Astrocyte (in vitro differentiated cells and primary cell): ENCODE measurements at regions not wholly inside any gene's neighbourhood (a gene's known extent, or its start where the extent isn't known, plus 50 kb on each side); places are given as distances from the start of the nearest gene placed in this dataset.

ENCODE experiments used
- EZH2 ChIP-seq: IDR thresholded peaks from 2 replicates; pipeline ENCODE4 v1.6.1; 2012; ENCODE audit warnings: mild to moderate bottlenecking, low read length, inconsistent platforms; ENCODE audit not compliant: insufficient read depth
- TF ChIP-seq, protein P1 (sequence below): IDR thresholded peaks from 2 replicates; pipeline ENCODE4 v1.5.1; 2011; ENCODE audit warnings: low read depth, mild to moderate bottlenecking, inconsistent platforms, low read length, moderate library complexity; ENCODE audit not compliant: insufficient read depth

- TF ChIP-seq, protein P1, sequence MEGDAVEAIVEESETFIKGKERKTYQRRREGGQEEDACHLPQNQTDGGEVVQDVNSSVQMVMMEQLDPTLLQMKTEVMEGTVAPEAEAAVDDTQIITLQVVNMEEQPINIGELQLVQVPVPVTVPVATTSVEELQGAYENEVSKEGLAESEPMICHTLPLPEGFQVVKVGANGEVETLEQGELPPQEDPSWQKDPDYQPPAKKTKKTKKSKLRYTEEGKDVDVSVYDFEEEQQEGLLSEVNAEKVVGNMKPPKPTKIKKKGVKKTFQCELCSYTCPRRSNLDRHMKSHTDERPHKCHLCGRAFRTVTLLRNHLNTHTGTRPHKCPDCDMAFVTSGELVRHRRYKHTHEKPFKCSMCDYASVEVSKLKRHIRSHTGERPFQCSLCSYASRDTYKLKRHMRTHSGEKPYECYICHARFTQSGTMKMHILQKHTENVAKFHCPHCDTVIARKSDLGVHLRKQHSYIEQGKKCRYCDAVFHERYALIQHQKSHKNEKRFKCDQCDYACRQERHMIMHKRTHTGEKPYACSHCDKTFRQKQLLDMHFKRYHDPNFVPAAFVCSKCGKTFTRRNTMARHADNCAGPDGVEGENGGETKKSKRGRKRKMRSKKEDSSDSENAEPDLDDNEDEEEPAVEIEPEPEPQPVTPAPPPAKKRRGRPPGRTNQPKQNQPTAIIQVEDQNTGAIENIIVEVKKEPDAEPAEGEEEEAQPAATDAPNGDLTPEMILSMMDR, result no peak
- no peak for TF ChIP-seq EZH2
Observed at GRCh38 chr2:9732824-9733223, 102.0 kb upstream of the YWHAQ start.
